ENCODE measurements at regions not wholly inside any gene's neighbourhood (a gene's known extent, or its start where the extent isn't known, plus 50 kb on each side); places are given as distances from the start of the nearest gene placed in this dataset.
"Not testable (repeated sequence)": the region's sequence is repeated elsewhere in the genome, so short reads cannot be mapped to it uniquely, and the experiment has no call there.

DNA sequence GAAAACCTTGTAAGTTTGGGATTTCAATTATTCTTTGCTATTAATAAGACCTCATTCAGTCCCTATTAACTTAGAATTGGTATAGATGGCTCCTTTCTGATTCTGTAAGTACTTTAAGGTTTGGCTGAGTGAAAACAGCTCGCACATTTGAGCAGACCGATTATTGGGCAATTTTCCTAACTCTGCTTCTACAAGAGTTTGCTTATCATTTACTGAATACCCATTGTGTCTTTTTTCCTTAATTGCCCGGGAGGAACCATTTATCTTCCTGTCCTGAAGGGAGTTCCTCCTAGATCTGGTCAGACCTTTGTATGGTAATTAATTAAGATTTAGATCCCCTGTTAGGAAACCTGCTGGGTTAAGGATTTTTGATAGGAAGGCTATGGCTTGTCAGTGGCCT, 92.8 kb downstream of the EBLN2 start:
- TF ChIP-seq POLR2A (IDR thresholded peaks at IDR 0.05); POLR2AphosphoS5 (IDR thresholded peaks at IDR 0.05); EP300 (IDR thresholded peaks at IDR 0.05; ENCODE audit: low read depth): not testable (repeated sequence)
- TF ChIP-seq, protein P1, sequence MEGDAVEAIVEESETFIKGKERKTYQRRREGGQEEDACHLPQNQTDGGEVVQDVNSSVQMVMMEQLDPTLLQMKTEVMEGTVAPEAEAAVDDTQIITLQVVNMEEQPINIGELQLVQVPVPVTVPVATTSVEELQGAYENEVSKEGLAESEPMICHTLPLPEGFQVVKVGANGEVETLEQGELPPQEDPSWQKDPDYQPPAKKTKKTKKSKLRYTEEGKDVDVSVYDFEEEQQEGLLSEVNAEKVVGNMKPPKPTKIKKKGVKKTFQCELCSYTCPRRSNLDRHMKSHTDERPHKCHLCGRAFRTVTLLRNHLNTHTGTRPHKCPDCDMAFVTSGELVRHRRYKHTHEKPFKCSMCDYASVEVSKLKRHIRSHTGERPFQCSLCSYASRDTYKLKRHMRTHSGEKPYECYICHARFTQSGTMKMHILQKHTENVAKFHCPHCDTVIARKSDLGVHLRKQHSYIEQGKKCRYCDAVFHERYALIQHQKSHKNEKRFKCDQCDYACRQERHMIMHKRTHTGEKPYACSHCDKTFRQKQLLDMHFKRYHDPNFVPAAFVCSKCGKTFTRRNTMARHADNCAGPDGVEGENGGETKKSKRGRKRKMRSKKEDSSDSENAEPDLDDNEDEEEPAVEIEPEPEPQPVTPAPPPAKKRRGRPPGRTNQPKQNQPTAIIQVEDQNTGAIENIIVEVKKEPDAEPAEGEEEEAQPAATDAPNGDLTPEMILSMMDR (IDR thresholded peaks at IDR 0.05) = not testable (repeated sequence)
